PC-9 (cell line): ENCODE measurements at regions not wholly inside any gene's neighbourhood (a gene's known extent, or its start where the extent isn't known, plus 50 kb on each side); places are given as distances from the start of the nearest gene placed in this dataset.

Source experiments
- EZH2 ChIP-seq: fragments of 200-600 bp; sonication (generic); IDR thresholded peaks from 2 replicates; pipeline ENCODE4 v1.8.0; 2017; ENCODE audit warnings: antibody characterized with exemption, low read depth
- TF ChIP-seq, protein P1 (sequence below): fragments of 200-600 bp; sonication (generic); conservative IDR thresholded peaks from 2 replicates; pipeline ENCODE4 v1.6.1; 2017; ENCODE audit warnings: mixed run types, antibody characterized with exemption, mild to moderate bottlenecking, moderate library complexity

DNA sequence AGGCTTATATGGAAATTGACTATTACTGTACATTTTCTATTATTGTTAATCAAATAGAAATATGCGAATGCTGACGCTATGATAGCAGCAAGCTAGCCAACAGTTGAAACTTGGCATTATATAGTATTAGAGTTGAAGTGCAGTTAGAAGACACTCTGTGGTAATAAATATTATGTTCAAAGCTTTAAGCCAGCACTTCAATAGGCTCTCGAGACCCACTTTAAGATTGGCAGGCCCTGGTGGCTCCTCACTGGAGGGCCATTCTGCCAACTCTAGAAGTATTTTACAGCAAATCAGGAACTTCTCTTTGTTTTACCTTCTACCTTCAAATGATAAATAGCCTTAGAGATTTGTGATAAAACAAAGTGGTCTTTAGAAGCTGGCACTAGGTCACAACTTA, 2029.0 kb upstream of the WWC1 start:
- TF ChIP-seq, protein P1, sequence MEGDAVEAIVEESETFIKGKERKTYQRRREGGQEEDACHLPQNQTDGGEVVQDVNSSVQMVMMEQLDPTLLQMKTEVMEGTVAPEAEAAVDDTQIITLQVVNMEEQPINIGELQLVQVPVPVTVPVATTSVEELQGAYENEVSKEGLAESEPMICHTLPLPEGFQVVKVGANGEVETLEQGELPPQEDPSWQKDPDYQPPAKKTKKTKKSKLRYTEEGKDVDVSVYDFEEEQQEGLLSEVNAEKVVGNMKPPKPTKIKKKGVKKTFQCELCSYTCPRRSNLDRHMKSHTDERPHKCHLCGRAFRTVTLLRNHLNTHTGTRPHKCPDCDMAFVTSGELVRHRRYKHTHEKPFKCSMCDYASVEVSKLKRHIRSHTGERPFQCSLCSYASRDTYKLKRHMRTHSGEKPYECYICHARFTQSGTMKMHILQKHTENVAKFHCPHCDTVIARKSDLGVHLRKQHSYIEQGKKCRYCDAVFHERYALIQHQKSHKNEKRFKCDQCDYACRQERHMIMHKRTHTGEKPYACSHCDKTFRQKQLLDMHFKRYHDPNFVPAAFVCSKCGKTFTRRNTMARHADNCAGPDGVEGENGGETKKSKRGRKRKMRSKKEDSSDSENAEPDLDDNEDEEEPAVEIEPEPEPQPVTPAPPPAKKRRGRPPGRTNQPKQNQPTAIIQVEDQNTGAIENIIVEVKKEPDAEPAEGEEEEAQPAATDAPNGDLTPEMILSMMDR = no peak
- TF ChIP-seq EZH2 = no peak
